ENCODE measurements at regions not wholly inside any gene's neighbourhood (a gene's known extent, or its start where the extent isn't known, plus 50 kb on each side); places are given as distances from the start of the nearest gene placed in this dataset.

- TF ChIP-seq FOXA1 (IDR thresholded peaks at IDR 0.05) (no peak), CTCF (IDR thresholded peaks at IDR 0.05; ENCODE audit: low read depth, low read length, missing input control) (no peak), RAD21 (IDR thresholded peaks at IDR 0.05) (no peak), ATF3 (IDR thresholded peaks at IDR 0.05) (no peak), YY1 (IDR thresholded peaks at IDR 0.05) (no peak), JUND (IDR thresholded peaks at IDR 0.05) (no peak), TAF1 (conservative IDR thresholded peaks at IDR 0.05) (no peak), EGR1 (IDR thresholded peaks at IDR 0.05; ENCODE audit: low read depth in 2 of 2) (no peak), HNF4G (IDR thresholded peaks at IDR 0.05) (no peak), ZBTB33 (IDR thresholded peaks at IDR 0.05) (no peak), MAX (IDR thresholded peaks at IDR 0.05) (no peak), SP1 (IDR thresholded peaks at IDR 0.05) (no peak), GABPA (IDR thresholded peaks at IDR 0.05 in 1 of 2, conservative IDR thresholded peaks at IDR 0.05 in 1 of 2) (no peak)
Measured at GRCh38 chr1:80869299-80869698, 931.4 kb upstream of the ADGRL2 start.

Data from liver (tissue), 3 donors.